Astrocyte (in vitro differentiated cells and primary cell): ENCODE measurements at regions not wholly inside any gene's neighbourhood (a gene's known extent, or its start where the extent isn't known, plus 50 kb on each side); places are given as distances from the start of the nearest gene placed in this dataset.

ENCODE experiments used
- CTCF ChIP-seq: IDR thresholded peaks from 2 replicates; pipeline ENCODE4 v1.5.1; 2011; ENCODE audit warnings: low read depth, mild to moderate bottlenecking, inconsistent platforms, low read length, moderate library complexity; ENCODE audit not compliant: insufficient read depth
- EZH2 ChIP-seq: IDR thresholded peaks from 2 replicates; pipeline ENCODE4 v1.6.1; 2012; ENCODE audit warnings: mild to moderate bottlenecking, low read length, inconsistent platforms; ENCODE audit not compliant: insufficient read depth

GRCh38 chr21:39033878-39034589 lies 149.2 kb downstream of the PSMG1 start:
- no peak for TF ChIP-seq CTCF
- no peak for TF ChIP-seq EZH2
